ENCODE measurements at regions not wholly inside any gene's neighbourhood (a gene's known extent, or its start where the extent isn't known, plus 50 kb on each side); places are given as distances from the start of the nearest gene placed in this dataset.

- no peak for TF ChIP-seq POLR2AphosphoS5 (IDR thresholded peaks at IDR 0.05; ENCODE audit: low read depth, low read length)
- TF ChIP-seq SIN3A (IDR thresholded peaks at IDR 0.05; ENCODE audit: borderline replicate concordance, insufficient read depth, low read length): no peak
- TF ChIP-seq REST (IDR thresholded peaks at IDR 0.05; ENCODE audit: insufficient read depth in 1 of 2, low read depth in 2 of 2, low read length in 2 of 2): no peak
These were observed 383.2 kb downstream of the SOCS6 start for GRCh38 chr18:70671889-70672565.

All from PFSK-1 (cell line).